Fibroblast of skin of abdomen (primary cell): ENCODE measurements at regions not wholly inside any gene's neighbourhood (a gene's known extent, or its start where the extent isn't known, plus 50 kb on each side); places are given as distances from the start of the nearest gene placed in this dataset.

Source experiments
- DNase-seq: peaks from one replicate; pipeline ENCODE4 v3.0.0-alpha.2; 2013

- no peak for DNase-seq
Measured at GRCh38 chr15:58271410-58271809, 133.2 kb downstream of the AQP9 start.

GRCh38 chr15:58273104-58273503 is 134.9 kb downstream of the AQP9 start:
- no peak for DNase-seq

GRCh38 chr15:58274885-58275284 is 136.7 kb downstream of the AQP9 start:
- DNase-seq = no peak

GRCh38 chr15:58275785-58276184 is 137.6 kb downstream of the AQP9 start:
- DNase-seq = no peak

- no peak for DNase-seq
Measured at GRCh38 chr15:58276924-58277323, 138.7 kb downstream of the AQP9 start.

- DNase-seq = no peak
Measured at GRCh38 chr15:58277333-58277732, 139.2 kb downstream of the AQP9 start.

GRCh38 chr15:58279106-58279505 is 140.9 kb downstream of the AQP9 start:
- DNase-seq = no peak

GRCh38 chr15:58279654-58280053 is 141.5 kb downstream of the AQP9 start:
- no peak for DNase-seq

- no peak for DNase-seq
Measured at GRCh38 chr15:58282060-58282708, 144.0 kb downstream of the AQP9 start.

GRCh38 chr15:58283302-58283701 is 145.1 kb downstream of the AQP9 start:
- DNase-seq = no peak

GRCh38 chr15:58284293-58284692 is 146.1 kb downstream of the AQP9 start:
- no peak for DNase-seq

- DNase-seq = no peak
Measured at GRCh38 chr15:58285212-58285920, 146.4 kb upstream of the LIPC start.

GRCh38 chr15:58285921-58286278 is 145.9 kb upstream of the LIPC start:
- no peak for DNase-seq

- no peak for DNase-seq
Measured at GRCh38 chr15:58286523-58286922, 145.3 kb upstream of the LIPC start.

GRCh38 chr15:58287891-58288290 is 143.9 kb upstream of the LIPC start:
- DNase-seq = no peak

GRCh38 chr15:58288592-58288991 is 143.2 kb upstream of the LIPC start:
- DNase-seq = no peak

GRCh38 chr15:58291848-58292247 is 139.9 kb upstream of the LIPC start:
- no peak for DNase-seq

- peak; percentile 45 for DNase-seq
Measured at GRCh38 chr15:58292751-58293175, 139.0 kb upstream of the LIPC start.

GRCh38 chr15:58293622-58294550 is 137.9 kb upstream of the LIPC start:
- DNase-seq = no peak

GRCh38 chr15:58294681-58295254 is 137.0 kb upstream of the LIPC start:
- DNase-seq = no peak

GRCh38 chr15:58295637-58296215 is 136.1 kb upstream of the LIPC start:
- no peak for DNase-seq

GRCh38 chr15:58296276-58296675 is 135.5 kb upstream of the LIPC start:
- DNase-seq = no peak

GRCh38 chr15:58297639-58298038 is 134.2 kb upstream of the LIPC start:
- DNase-seq = no peak
